DMS 273 treated with DMSO at 0.1 percent for 48 hours (cell line): ENCODE measurements at regions not wholly inside any gene's neighbourhood (a gene's known extent, or its start where the extent isn't known, plus 50 kb on each side); places are given as distances from the start of the nearest gene placed in this dataset.
"Not testable (repeated sequence)": the region's sequence is repeated elsewhere in the genome, so short reads cannot be mapped to it uniquely, and the experiment has no call there.

Experiments
- DNase-seq: peaks from one replicate; lab custom pipeline; 2025; lab: John Stamatoyannopoulos, UW

DNA sequence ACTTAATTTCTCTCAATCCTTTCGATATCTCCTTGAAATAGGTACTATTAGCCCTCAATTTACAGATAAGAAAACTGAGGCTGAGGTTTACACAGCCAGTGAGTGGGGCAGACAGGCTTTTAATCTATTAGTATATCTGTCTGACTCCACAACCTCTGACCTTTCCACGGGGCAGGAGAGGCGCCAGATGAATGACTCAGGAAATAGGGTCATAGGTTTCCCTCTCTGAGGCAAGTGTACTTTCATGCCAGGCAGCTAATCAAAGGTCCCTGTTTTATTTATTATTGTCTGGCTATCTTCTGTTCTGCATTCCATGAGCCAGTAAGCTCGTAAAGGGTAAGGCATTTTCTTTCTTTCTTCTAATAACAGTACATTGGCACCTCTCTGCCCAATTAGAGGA lies 79.6 kb upstream of the KLF4 start:
- no peak for DNase-seq

DNA sequence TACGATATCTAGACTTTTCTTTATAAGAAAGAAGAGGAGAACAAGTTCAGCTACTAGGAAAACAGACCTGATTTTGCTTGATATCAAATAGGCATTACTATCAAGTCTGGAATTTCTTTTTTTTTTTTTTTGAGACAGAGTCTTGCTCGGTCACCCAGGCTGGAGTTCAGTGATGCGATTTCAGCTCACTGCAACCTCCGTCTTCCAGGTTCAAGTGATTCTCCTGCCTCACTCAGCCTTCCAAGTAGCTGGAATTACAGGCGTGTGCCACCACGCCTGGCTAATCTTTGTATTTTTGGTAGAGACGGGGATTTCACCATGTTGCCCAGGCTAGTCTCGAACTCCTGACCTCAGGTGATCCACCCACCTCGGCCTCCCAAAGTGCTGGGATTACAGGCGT lies 78.8 kb upstream of the KLF4 start:
- DNase-seq, result not testable (repeated sequence)

GRCh38 chr9:107567462-107567861 lies 77.9 kb upstream of the KLF4 start:
- DNase-seq, result no peak

DNA sequence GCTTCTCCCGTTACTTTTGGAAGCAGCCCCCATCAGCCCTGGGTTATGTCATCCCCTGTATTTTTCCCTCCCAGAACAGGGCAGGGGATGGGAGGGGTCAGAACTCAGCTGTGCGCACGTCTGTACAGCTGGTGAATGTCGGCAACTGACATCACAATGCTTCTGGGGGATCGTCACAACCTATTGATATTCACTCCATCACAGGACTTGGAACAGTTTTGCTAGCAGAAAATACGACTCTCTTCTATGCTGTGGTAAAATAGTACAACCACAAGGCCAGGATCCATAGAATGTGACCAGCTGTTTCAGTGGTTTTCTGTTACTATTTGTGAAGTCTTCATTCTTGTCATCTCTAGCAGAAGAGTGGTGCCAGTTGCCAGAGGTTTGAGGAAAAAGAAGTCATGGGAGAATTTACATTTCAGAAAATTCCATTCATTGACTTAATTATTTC lies 77.1 kb upstream of the KLF4 start:
- no peak for DNase-seq

- no peak for DNase-seq
Observed at GRCh38 chr9:107562798-107563197, 73.2 kb upstream of the KLF4 start.

GRCh38 chr9:107559494-107560086 lies 70.0 kb upstream of the KLF4 start:
- no peak for DNase-seq

DNA sequence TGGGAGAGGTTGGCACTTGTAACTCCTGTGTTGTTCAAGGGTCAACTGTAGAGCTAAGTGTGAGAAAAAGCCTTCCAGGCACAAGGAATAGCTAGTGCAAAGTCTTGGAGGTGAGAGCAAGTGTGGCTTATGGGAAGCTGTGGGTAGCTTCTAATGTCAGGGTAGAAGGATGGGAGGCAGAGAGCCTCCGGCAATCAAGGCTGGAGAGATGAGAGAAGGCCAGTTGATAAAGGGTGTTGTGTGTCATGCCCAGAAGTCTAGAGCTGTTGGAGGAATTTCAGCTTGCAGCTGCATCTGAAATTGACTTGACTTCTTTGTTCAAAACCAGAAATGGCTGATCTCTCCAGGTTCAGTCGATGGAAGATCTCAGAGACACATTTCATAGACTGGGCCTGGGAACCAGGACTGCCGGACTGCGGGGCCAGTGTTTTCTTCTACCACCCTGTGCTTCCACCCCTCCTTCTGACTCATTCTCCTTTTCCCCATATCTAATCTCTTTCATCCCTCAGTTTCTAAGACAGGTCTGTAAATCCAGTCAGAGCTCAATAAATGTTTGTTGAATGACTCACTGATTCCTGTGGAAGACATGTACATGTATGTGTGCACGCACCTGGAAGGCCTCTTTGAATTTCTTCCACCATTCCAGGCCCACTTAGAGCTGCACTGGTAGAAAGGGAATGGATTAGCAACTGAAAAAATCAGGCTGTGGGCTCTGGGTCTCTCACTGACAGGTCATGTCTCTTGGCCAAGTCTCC lies 67.8 kb upstream of the KLF4 start:
- no peak for DNase-seq

- DNase-seq, result no peak
Observed at GRCh38 chr9:107554636-107555035, 65.1 kb upstream of the KLF4 start.

GRCh38 chr9:107548298-107549142 lies 59.0 kb upstream of the KLF4 start:
- DNase-seq, result no peak

DNA sequence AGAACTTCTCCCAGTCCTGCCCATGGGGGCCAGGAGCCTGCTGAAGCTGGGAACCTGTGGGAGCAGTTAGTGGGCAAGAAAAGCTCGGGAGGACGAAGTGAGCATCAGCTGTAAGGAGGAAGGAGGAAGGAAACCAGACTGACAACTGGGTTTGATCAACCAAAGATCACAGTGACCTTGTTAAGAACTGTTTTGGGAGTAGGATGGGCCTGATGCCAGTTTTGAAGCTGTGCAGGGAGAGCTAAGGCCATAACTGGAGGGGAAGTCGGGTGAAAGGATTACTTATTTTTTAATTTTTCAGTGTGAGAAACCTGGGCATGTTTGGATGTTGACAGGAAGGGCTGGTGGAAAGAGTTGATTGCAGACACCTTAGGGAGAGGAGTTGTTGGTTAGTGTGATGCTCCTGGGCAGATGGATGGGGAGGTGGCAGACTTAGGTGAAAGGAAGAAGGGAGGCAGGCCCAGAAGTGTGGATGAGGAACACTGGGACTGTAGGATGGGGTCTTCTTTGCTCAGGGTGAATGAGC lies 58.3 kb upstream of the KLF4 start:
- DNase-seq, result no peak

DNA sequence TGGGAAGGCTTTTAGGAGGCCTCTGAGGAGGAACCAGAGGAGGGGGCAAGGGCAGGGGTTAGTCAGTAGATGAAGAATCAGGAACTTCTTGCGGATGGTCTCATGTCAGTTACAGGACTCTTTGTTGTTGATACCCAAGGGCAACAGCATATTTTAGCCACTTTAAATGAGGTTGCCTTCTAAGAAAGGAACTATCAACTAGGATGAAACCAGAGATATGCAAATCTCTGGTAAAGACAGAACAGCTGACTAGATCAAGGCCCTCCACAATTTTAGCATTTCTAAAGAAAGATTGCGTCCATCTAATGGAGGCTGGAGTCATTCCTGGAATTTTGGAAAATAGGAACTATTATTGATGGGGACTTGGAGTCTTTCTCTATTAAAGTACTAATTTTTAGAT lies 57.7 kb upstream of the KLF4 start:
- no peak for DNase-seq

GRCh38 chr9:107546859-107547258 lies 57.3 kb upstream of the KLF4 start:
- no peak for DNase-seq

GRCh38 chr9:107545036-107545435 lies 55.5 kb upstream of the KLF4 start:
- no peak for DNase-seq

DNA sequence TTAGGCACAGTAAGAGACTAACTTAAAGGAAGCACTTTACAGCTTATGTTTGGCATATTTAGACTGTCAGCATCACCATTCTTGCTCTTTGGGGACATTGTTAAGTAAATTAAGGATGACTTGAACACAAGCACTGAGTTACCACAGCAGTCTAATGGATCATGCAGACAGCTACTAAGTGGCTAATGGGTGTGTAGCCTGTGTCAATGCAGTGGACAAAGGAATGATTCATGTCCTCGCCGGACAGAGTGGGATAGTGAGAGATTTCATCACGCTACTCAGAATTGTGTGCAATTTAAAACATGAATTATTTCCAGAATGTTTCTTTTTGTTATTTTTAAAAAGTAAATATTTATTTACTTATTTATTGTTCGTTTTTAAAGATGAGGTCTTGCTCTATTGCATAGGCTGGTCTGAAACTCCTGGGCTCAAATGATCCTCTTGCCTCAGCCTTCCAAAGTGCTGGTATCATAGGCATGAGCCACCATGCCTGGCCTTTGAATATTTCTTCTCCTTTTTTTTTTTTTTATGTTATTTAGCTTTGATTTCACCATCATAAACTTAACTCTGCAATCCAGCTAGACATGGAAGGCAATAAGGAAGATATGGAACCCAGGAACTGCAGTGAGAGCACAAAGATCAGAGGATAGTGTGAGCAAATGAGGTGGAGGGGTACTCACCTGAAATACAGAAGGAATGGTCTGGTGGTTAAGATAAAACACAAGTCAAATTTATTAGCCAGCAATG lies 53.0 kb upstream of the KLF4 start:
- DNase-seq, result no peak

DNA sequence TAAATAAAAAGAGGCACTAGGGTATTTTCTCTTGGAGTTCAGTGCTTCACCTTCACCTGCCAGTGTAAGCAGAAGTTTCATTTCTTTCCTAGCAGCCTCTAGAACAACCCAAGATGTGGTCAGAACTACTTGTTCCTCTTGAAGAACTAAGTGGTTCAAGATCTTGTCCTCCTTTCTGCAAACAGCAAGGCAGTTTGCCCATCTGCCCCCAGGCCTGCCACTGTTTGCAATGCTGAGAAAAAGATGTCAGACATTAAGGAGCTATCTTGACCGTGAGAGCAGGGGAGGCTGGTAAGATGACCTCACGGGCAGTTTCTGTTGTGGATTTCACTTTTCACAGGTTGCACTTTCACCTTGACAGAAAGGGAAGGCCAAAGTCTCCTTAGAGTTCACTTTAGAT lies 52.0 kb upstream of the KLF4 start:
- DNase-seq, result no peak

- DNase-seq, result no peak
Observed at GRCh38 chr9:107540164-107540561, 50.6 kb upstream of the KLF4 start.

- no peak for DNase-seq
Observed at GRCh38 chr9:107539427-107540163, 50.0 kb upstream of the KLF4 start.
